ENCODE measurements at regions not wholly inside any gene's neighbourhood (a gene's known extent, or its start where the extent isn't known, plus 50 kb on each side); places are given as distances from the start of the nearest gene placed in this dataset.

GRCh38 chr10:130500261-130501000 is 364.2 kb downstream of the GLRX3 start:
- H2AFZ ChIP-seq (ENCODE audit: low read depth, low read length), result no peak overlapping the region
- no peaks in the 10 kb centered on the region for H3K79me2 ChIP-seq (ENCODE audit: low read length)
- no peaks in the 10 kb centered on the region for H4K20me1 ChIP-seq (ENCODE audit: insufficient read depth, low read length)

GRCh38 chr10:130507461-130507860 is 371.3 kb downstream of the GLRX3 start:
- H3K27me3 ChIP-seq (ENCODE audit: low read depth, low read length), result no peaks in the 10 kb centered on the region
- H4K20me1 ChIP-seq (ENCODE audit: insufficient read depth, low read length), result no peaks in the 10 kb centered on the region
- TF ChIP-seq CTCF (IDR thresholded peaks at IDR 0.05; ENCODE audit: low read depth, low read length) (no peak), EZH2phosphoT487 (IDR thresholded peaks at IDR 0.05; ENCODE audit: low read depth) (no peak)

More at GRCh38 chr10:130500261-130501000, 364.2 kb downstream of the GLRX3 start:
- Histone ChIP-seq H3K4me1 (ENCODE audit: low read length) (no peaks in the 10 kb centered on the region), H3K27me3 (ENCODE audit: low read depth, low read length) (no peaks in the 10 kb centered on the region), H3K27ac (ENCODE audit: low read length) (no peak overlapping the region), H3K36me3 (replicated peaks; ENCODE audit: low read depth, low read length) (no peaks in the 10 kb centered on the region), H3K9ac (ENCODE audit: low read length) (no peak overlapping the region), H3K4me3 (ENCODE audit: low read length) (no peak overlapping the region), H3K9me3 (ENCODE audit: insufficient read depth, low read length) (no peaks in the 10 kb centered on the region), H3K4me2 (ENCODE audit: low read length) (no peak overlapping the region)
- TF ChIP-seq EZH2phosphoT487 (IDR thresholded peaks at IDR 0.05; ENCODE audit: low read depth), result no peak
- TF ChIP-seq CTCF (IDR thresholded peaks at IDR 0.05; ENCODE audit: low read depth, low read length), result no peak

GRCh38 chr10:130509881-130510689 is 373.9 kb downstream of the GLRX3 start:
- Histone ChIP-seq H3K4me2 (ENCODE audit: low read length) (no peak overlapping the region), H3K36me3 (replicated peaks; ENCODE audit: low read depth, low read length) (no peaks in the 10 kb centered on the region), H3K9me3 (ENCODE audit: insufficient read depth, low read length) (no peaks in the 10 kb centered on the region), H3K79me2 (ENCODE audit: low read length) (no peaks in the 10 kb centered on the region), H3K4me1 (ENCODE audit: low read length) (no peaks in the 10 kb centered on the region), H3K27me3 (ENCODE audit: low read depth, low read length) (no peaks in the 10 kb centered on the region), H3K27ac (ENCODE audit: low read length) (no peak overlapping the region), H2AFZ (ENCODE audit: low read depth, low read length) (no peak overlapping the region), H3K4me3 (ENCODE audit: low read length) (no peak overlapping the region), H4K20me1 (ENCODE audit: insufficient read depth, low read length) (no peaks in the 10 kb centered on the region), H3K9ac (ENCODE audit: low read length) (no peak overlapping the region)
- TF ChIP-seq CTCF (IDR thresholded peaks at IDR 0.05; ENCODE audit: low read depth, low read length), result no peak
- no peak for TF ChIP-seq EZH2phosphoT487 (IDR thresholded peaks at IDR 0.05; ENCODE audit: low read depth)

More at GRCh38 chr10:130507461-130507860, 371.3 kb downstream of the GLRX3 start:
- H2AFZ ChIP-seq (ENCODE audit: low read depth, low read length), result no peak overlapping the region
- H3K79me2 ChIP-seq (ENCODE audit: low read length), result no peaks in the 10 kb centered on the region
- H3K4me3 ChIP-seq (ENCODE audit: low read length), result no peak overlapping the region
- H3K9ac ChIP-seq (ENCODE audit: low read length), result no peak overlapping the region
- H3K4me2 ChIP-seq (ENCODE audit: low read length), result no peak overlapping the region
- H3K9me3 ChIP-seq (ENCODE audit: insufficient read depth, low read length), result no peaks in the 10 kb centered on the region
- no peak overlapping the region for H3K27ac ChIP-seq (ENCODE audit: low read length)
- no peaks in the 10 kb centered on the region for H3K36me3 ChIP-seq (replicated peaks; ENCODE audit: low read depth, low read length)
- H3K4me1 ChIP-seq (ENCODE audit: low read length), result no peaks in the 10 kb centered on the region

GRCh38 chr10:130510755-130511154 is 374.6 kb downstream of the GLRX3 start:
- no peaks in the 10 kb centered on the region for H3K4me1 ChIP-seq (ENCODE audit: low read length)
- TF ChIP-seq EZH2phosphoT487 (IDR thresholded peaks at IDR 0.05; ENCODE audit: low read depth) (no peak), CTCF (IDR thresholded peaks at IDR 0.05; ENCODE audit: low read depth, low read length) (no peak)
- no peak overlapping the region for H3K9ac ChIP-seq (ENCODE audit: low read length)
- no peak overlapping the region for H3K4me3 ChIP-seq (ENCODE audit: low read length)
- no peaks in the 10 kb centered on the region for H3K9me3 ChIP-seq (ENCODE audit: insufficient read depth, low read length)
- no peaks in the 10 kb centered on the region for H3K36me3 ChIP-seq (replicated peaks; ENCODE audit: low read depth, low read length)
- H3K4me2 ChIP-seq (ENCODE audit: low read length), result no peak overlapping the region
- no peak overlapping the region for H2AFZ ChIP-seq (ENCODE audit: low read depth, low read length)
- no peaks in the 10 kb centered on the region for H4K20me1 ChIP-seq (ENCODE audit: insufficient read depth, low read length)
- H3K27ac ChIP-seq (ENCODE audit: low read length), result no peak overlapping the region
- H3K79me2 ChIP-seq (ENCODE audit: low read length), result no peaks in the 10 kb centered on the region
- H3K27me3 ChIP-seq (ENCODE audit: low read depth, low read length), result no peaks in the 10 kb centered on the region

All from OCI-LY3 (cell line).